Neural cell (in vitro differentiated cells): ENCODE measurements at regions not wholly inside any gene's neighbourhood (a gene's known extent, or its start where the extent isn't known, plus 50 kb on each side); places are given as distances from the start of the nearest gene placed in this dataset.

Experiments used
- H2AFZ ChIP-seq: fragments of 200-600, 300-800 bp; sonication (generic), shearing (Covaris generic); 2 replicates; pipeline ENCODE4 v1.6.0; 2014; ENCODE audit warnings: low read depth, mild to moderate bottlenecking, antibody characterized with exemption, low read length, moderate library complexity
- H3F3A ChIP-seq: fragments of 200-600 bp; shearing (Covaris generic); 2 replicates; pipeline ENCODE4 v1.6.1; 2016; ENCODE audit warnings: mild to moderate bottlenecking, moderate library complexity, mixed read lengths, antibody characterized with exemption, low read length; ENCODE audit not compliant: insufficient read depth, poor library complexity, severe bottlenecking
- H3K27ac ChIP-seq: fragments of 200-600, 300-800 bp; sonication (generic), shearing (Covaris generic); 2 replicates; pipeline ENCODE4 v1.5.1; 2014; ENCODE audit warnings: mild to moderate bottlenecking, low read length, moderate library complexity
- H3K27me3 ChIP-seq: fragments of 300-800, 200-600 bp; sonication (generic), shearing (Covaris generic); 2 replicates; pipeline ENCODE4 v1.6.0; 2014; ENCODE audit warnings: mild to moderate bottlenecking, low read depth, low read length, moderate library complexity; ENCODE audit not compliant: insufficient read depth
- H3K36me3 ChIP-seq: fragments of 300-800, 200-600 bp; sonication (generic), shearing (Covaris generic); 2 replicates; pipeline ENCODE4 v1.5.1; 2014; ENCODE audit warnings: mild to moderate bottlenecking, antibody characterized with exemption, low read length, moderate library complexity; ENCODE audit not compliant: insufficient read depth
- H3K4me2 ChIP-seq: fragments of 300-800, 200-600 bp; sonication (generic), shearing (Covaris generic); 2 replicates; pipeline ENCODE4 v1.6.0; 2014; ENCODE audit warnings: mild to moderate bottlenecking, low read length
- H3K4me3 ChIP-seq: fragments of 300-800, 200-600 bp; sonication (generic), shearing (Covaris generic); 2 replicates; pipeline ENCODE4 v1.5.1; 2014; ENCODE audit warnings: mild to moderate bottlenecking, low read length, moderate library complexity
- H3K79me2 ChIP-seq: fragments of 200-600 bp; shearing (Covaris generic); replicated peaks from 2 replicates; pipeline ENCODE4 v1.6.0; 2014; ENCODE audit warnings: mild to moderate bottlenecking, low read length, moderate library complexity; ENCODE audit not compliant: insufficient read depth
- H3K9ac ChIP-seq: fragments of 300-800, 200-600 bp; sonication (generic), shearing (Covaris generic); 2 replicates; pipeline ENCODE4 v1.6.1; 2016; ENCODE audit warnings: mild to moderate bottlenecking, low read length, mixed read lengths
- H3K9me2 ChIP-seq: fragments of 200-600 bp; shearing (Covaris generic); 2 replicates; pipeline ENCODE4 v1.6.1; 2016; ENCODE audit warnings: mild to moderate bottlenecking, low read length, mixed read lengths; ENCODE audit not compliant: insufficient read depth
- H3K9me3 ChIP-seq: fragments of 200-600, 300-800 bp; sonication (generic), shearing (Covaris generic); 2 replicates; pipeline ENCODE4 v1.6.1; 2016; ENCODE audit warnings: mild to moderate bottlenecking, mixed run types, low read length, moderate library complexity, mixed read lengths
- H4K20me1 ChIP-seq: fragments of 200-600 bp; shearing (Covaris generic); 2 replicates; pipeline ENCODE4 v1.6.1; 2016; ENCODE audit warnings: mild to moderate bottlenecking, mixed run types; ENCODE audit not compliant: insufficient read depth
- CTCF ChIP-seq: fragments of 450-650 bp; IDR thresholded peaks from 2 replicates; pipeline ENCODE4 v1.5.1; 2014; ENCODE audit warnings: antibody characterized with exemption, mild to moderate bottlenecking, moderate library complexity; ENCODE audit not compliant: poor library complexity, severe bottlenecking
- EP300 ChIP-seq: fragments of 450-650 bp; conservative IDR thresholded peaks from 2 replicates; pipeline ENCODE4 v1.6.1; 2014; ENCODE audit warnings: antibody characterized with exemption, mild to moderate bottlenecking, moderate library complexity; ENCODE audit not compliant: poor library complexity, severe bottlenecking
- EZH2 ChIP-seq: fragments of 200-600, 300-800 bp; shearing (Covaris generic), sonication (generic); IDR thresholded peaks from 2 replicates; pipeline ENCODE4 v1.6.1; 2014; ENCODE audit warnings: antibody characterized with exemption, low read length, borderline replicate concordance, mild to moderate bottlenecking; ENCODE audit not compliant: insufficient read depth, poor library complexity, severe bottlenecking
- MXI1 ChIP-seq: fragments of 450-650 bp; conservative IDR thresholded peaks from 2 replicates; pipeline ENCODE4 v1.6.1; 2014; ENCODE audit warnings: antibody characterized with exemption, mild to moderate bottlenecking; ENCODE audit not compliant: poor library complexity, severe bottlenecking
- POLR2AphosphoS5 ChIP-seq: IDR thresholded peaks from 2 replicates; pipeline ENCODE4 v1.6.1; 2012
- RAD21 ChIP-seq: fragments of 450-650 bp; conservative IDR thresholded peaks from 2 replicates; pipeline ENCODE4 v1.6.1; 2014; ENCODE audit warnings: antibody characterized with exemption, mild to moderate bottlenecking, moderate library complexity
- REST ChIP-seq: IDR thresholded peaks from 2 replicates; pipeline ENCODE4 v1.6.1; 2012; ENCODE audit warnings: borderline replicate concordance
- SMC3 ChIP-seq: fragments of 450-650 bp; conservative IDR thresholded peaks from 2 replicates; pipeline ENCODE4 v1.6.1; 2014; ENCODE audit warnings: antibody characterized with exemption, mild to moderate bottlenecking, moderate library complexity; ENCODE audit not compliant: poor library complexity
- TAF1 ChIP-seq: IDR thresholded peaks from 2 replicates; pipeline ENCODE4 v1.6.1; 2012; ENCODE audit warnings: low read depth

- TF ChIP-seq POLR2AphosphoS5 (no peak), MXI1 (no peak), SMC3 (no peak), EP300 (no peak), REST (no peak), TAF1 (no peak), EZH2 (no peak), CTCF (no peak), RAD21 (no peak)
- Histone ChIP-seq H3K9me3 (no peaks in the 10 kb centered on the region), H3K4me3 (no peak overlapping the region), H3K4me2 (no peak overlapping the region), H4K20me1 (no peaks in the 10 kb centered on the region), H3K79me2 (no peaks in the 10 kb centered on the region), H3K9ac (no peak overlapping the region), H3K27ac (no peak overlapping the region), H3K27me3 (no peaks in the 10 kb centered on the region), H2AFZ (no peak overlapping the region), H3F3A (no peaks in the 10 kb centered on the region), H3K9me2 (no peaks in the 10 kb centered on the region), H3K36me3 (no peaks in the 10 kb centered on the region)
Observed at GRCh38 chr2:19810637-19811036, 91.1 kb downstream of the TTC32 start.

GRCh38 chr2:19810148-19810547, 91.6 kb downstream of the TTC32 start:
- no peak overlapping the region for H3K4me3 ChIP-seq
- H3K79me2 ChIP-seq = no peaks in the 10 kb centered on the region
- no peaks in the 10 kb centered on the region for H3K27me3 ChIP-seq
- H3K36me3 ChIP-seq = no peaks in the 10 kb centered on the region
- H3K27ac ChIP-seq = no peak overlapping the region
- H4K20me1 ChIP-seq = no peaks in the 10 kb centered on the region
- TF ChIP-seq CTCF = no peak
- no peak for TF ChIP-seq SMC3
- no peak for TF ChIP-seq MXI1
- no peak for TF ChIP-seq RAD21
- no peak for TF ChIP-seq TAF1
- no peaks in the 10 kb centered on the region for H3K9me2 ChIP-seq
- no peak overlapping the region for H2AFZ ChIP-seq
- H3K9me3 ChIP-seq = no peaks in the 10 kb centered on the region
- no peak overlapping the region for H3K4me2 ChIP-seq
- H3F3A ChIP-seq = no peaks in the 10 kb centered on the region
- H3K9ac ChIP-seq = no peak overlapping the region
